AG08395 (cell line): ENCODE measurements at regions not wholly inside any gene's neighbourhood (a gene's known extent, or its start where the extent isn't known, plus 50 kb on each side); places are given as distances from the start of the nearest gene placed in this dataset.

Experiments used
- DNase-seq: peaks from one replicate; pipeline ENCODE4 v3.0.0; 2012; ENCODE audit warnings: mixed read lengths, low spot score

DNA sequence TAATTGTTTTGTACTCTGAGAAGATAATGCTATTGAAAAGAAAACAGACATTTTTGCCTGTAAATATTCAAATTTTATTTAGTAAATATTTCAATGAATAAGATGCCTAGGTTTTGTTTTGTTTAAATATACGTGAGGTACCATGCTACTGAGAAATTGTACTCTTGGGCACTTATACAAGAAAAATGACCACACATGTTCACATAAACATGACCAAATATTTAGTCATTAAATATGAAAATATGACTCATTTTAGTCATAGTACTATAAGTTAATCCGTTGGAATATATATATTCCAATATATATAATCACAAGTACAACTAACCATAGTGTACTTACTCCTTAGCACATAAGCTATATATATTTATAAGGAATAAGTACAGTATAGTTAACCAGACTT, 56.7 kb upstream of the ZNF804A start:
- DNase-seq: no peak

- no peak for DNase-seq
Observed at GRCh38 chr2:184543832-184544231, 54.5 kb upstream of the ZNF804A start.
